Upper lobe of left lung (tissue), 6 donors: ENCODE measurements at regions not wholly inside any gene's neighbourhood (a gene's known extent, or its start where the extent isn't known, plus 50 kb on each side); places are given as distances from the start of the nearest gene placed in this dataset.

ENCODE experiments used
- ATAC-seq, 2 donors: fragments of 200-7000 bp; cut with Tn5 transposase; one replicate each; pipeline ENCODE4 v1.9.1; 2022; ENCODE audit warnings: mild to moderate bottlenecking in 2 of 2, moderate library complexity in 2 of 2; ENCODE audit not compliant: low FRiP score in 2 of 2
- DNase-seq, 2 donors: peaks; one replicate each; pipeline ENCODE4 v3.0.0-alpha.2; 2019 to 2020
- H3K27ac ChIP-seq, 4 donors: fragments of 200-600 bp; sonication (generic); one replicate each; pipeline ENCODE4 v1.5.1; 2016 to 2019
- H3K27me3 ChIP-seq, 4 donors: fragments of 200-600 bp; sonication (generic); one replicate each; pipeline ENCODE4 v1.5.1; 2017 to 2019
- H3K36me3 ChIP-seq, 4 donors: fragments of 200-600 bp; sonication (generic); one replicate each; pipeline ENCODE4 v1.5.1; 2016 to 2019
- H3K4me1 ChIP-seq, 4 donors: fragments of 200-600 bp; sonication (generic); one replicate each; pipeline ENCODE4 v1.5.1; 2018 to 2019
- H3K4me3 ChIP-seq, 4 donors: fragments of 200-600 bp; sonication (generic); one replicate each; pipeline ENCODE4 v1.5.1; 2017 to 2019; ENCODE audit warnings: mild to moderate bottlenecking in 2 of 4, moderate library complexity in 1 of 4
- H3K9me3 ChIP-seq, 4 donors: fragments of 200-600 bp; sonication (generic); one replicate each; pipeline ENCODE4 v1.5.1; 2018 to 2019
- CTCF ChIP-seq, 6 experiments: fragments of 450-650 bp in 4 of 6; fragments of 200-600 bp in 2 of 6; sonication (generic) in 2 of 6; IDR thresholded peaks; one replicate each; pipeline ENCODE4 v1.5.1; 2016 to 2019; ENCODE audit warnings: antibody characterized with exemption in 6 of 6
- EP300 ChIP-seq, 4 donors: sonication (generic); formaldehyde crosslinking; IDR thresholded peaks; one replicate each; pipeline ENCODE4 v1.5.1; 2017; ENCODE audit warnings: antibody characterized with exemption in 4 of 4, control low read depth in 2 of 4
- POLR2A ChIP-seq, 4 donors: fragments of 450-650 bp; IDR thresholded peaks; one replicate each; pipeline ENCODE4 v1.5.1; 2016 to 2017; ENCODE audit warnings: antibody characterized with exemption in 4 of 4, mild to moderate bottlenecking in 2 of 4
- POLR2AphosphoS5 ChIP-seq, 2 donors: sonication (generic); formaldehyde crosslinking; IDR thresholded peaks; one replicate each; pipeline ENCODE4 v1.5.1; 2017; ENCODE audit warnings: antibody characterized with exemption in 2 of 2
- WGBS, 2 donors: methylation state at CpG; one replicate each; pipeline ENCODE4 v1.1.5; 2017 to 2018; 5-methylcytosine and 5-hydroxymethylcytosine counted together
- donor health status: DM: no; HTN: no; CAD: no; lungs with moderate emphysema.
- donor health status: DM: no; HTN: yes; CAD: no; lungs with severe emphysema.

GRCh38 chr3:118108769-118109168 is 925.9 kb downstream of the IGSF11 start:
- Histone ChIP-seq H3K27ac (no peak overlapping the region), H3K4me3 (no peak overlapping the region), H3K4me1 (no peaks in the 10 kb centered on the region), H3K36me3 (no peaks in the 10 kb centered on the region), H3K27me3 (no peaks in the 10 kb centered on the region), H3K9me3 (no peaks in the 10 kb centered on the region)
- WGBS, 2 donors = 45 to 67% methylated on average over 2 of the region's 2 CpGs
- TF ChIP-seq EP300 (IDR thresholded peaks at IDR 0.05) = no peak
- no peak for TF ChIP-seq POLR2AphosphoS5 (IDR thresholded peaks at IDR 0.05)
- no peak for TF ChIP-seq CTCF (IDR thresholded peaks at IDR 0.05)
- no peak for TF ChIP-seq POLR2A (IDR thresholded peaks at IDR 0.05)
- ATAC-seq = no peak
- no peak for DNase-seq

GRCh38 chr3:118110211-118110610 is 924.4 kb downstream of the IGSF11 start:
- ATAC-seq (no peak), DNase-seq (no peak)
- Histone ChIP-seq H3K27ac (no peak overlapping the region), H3K4me1 (no peaks in the 10 kb centered on the region), H3K27me3 (no peaks in the 10 kb centered on the region), H3K9me3 (no peaks in the 10 kb centered on the region), H3K36me3 (no peaks in the 10 kb centered on the region), H3K4me3 (no peak overlapping the region)
- TF ChIP-seq EP300 (IDR thresholded peaks at IDR 0.05) (no peak), CTCF (IDR thresholded peaks at IDR 0.05) (no peak), POLR2AphosphoS5 (IDR thresholded peaks at IDR 0.05) (no peak), POLR2A (IDR thresholded peaks at IDR 0.05) (no peak)
- 91 to 95% methylated on average over 6 of the region's 6 CpGs for WGBS, 2 donors

GRCh38 chr3:118116991-118117390 is 917.7 kb downstream of the IGSF11 start:
- ATAC-seq (no peak), DNase-seq (no peak)
- Histone ChIP-seq H3K9me3 (no peaks in the 10 kb centered on the region), H3K27ac (no peak overlapping the region), H3K36me3 (no peaks in the 10 kb centered on the region), H3K4me3 (no peak overlapping the region), H3K27me3 (no peaks in the 10 kb centered on the region), H3K4me1 (no peaks in the 10 kb centered on the region)
- TF ChIP-seq EP300 (IDR thresholded peaks at IDR 0.05) = no peak
- TF ChIP-seq POLR2A (IDR thresholded peaks at IDR 0.05) = no peak
- no peak for TF ChIP-seq POLR2AphosphoS5 (IDR thresholded peaks at IDR 0.05)
- no peak for TF ChIP-seq CTCF (IDR thresholded peaks at IDR 0.05)
- WGBS, 2 donors = 56 to 67% methylated on average over 3 of the region's 3 CpGs

GRCh38 chr3:118126751-118127150 is 907.9 kb downstream of the IGSF11 start:
- Histone ChIP-seq H3K9me3 (no peaks in the 10 kb centered on the region), H3K27ac (no peak overlapping the region), H3K36me3 (no peaks in the 10 kb centered on the region), H3K27me3 (no peaks in the 10 kb centered on the region), H3K4me3 (no peak overlapping the region), H3K4me1 (no peaks in the 10 kb centered on the region)
- WGBS, 2 donors = 85 to 87% methylated on average over 2 of the region's 2 CpGs
- DNase-seq (no peak), ATAC-seq (no peak)
- TF ChIP-seq POLR2A (IDR thresholded peaks at IDR 0.05) (no peak), CTCF (IDR thresholded peaks at IDR 0.05) (no peak), EP300 (IDR thresholded peaks at IDR 0.05) (no peak), POLR2AphosphoS5 (IDR thresholded peaks at IDR 0.05) (no peak)

GRCh38 chr3:118127992-118128391 is 906.7 kb downstream of the IGSF11 start:
- Histone ChIP-seq H3K27ac (no peak overlapping the region), H3K27me3 (no peaks in the 10 kb centered on the region), H3K4me3 (no peak overlapping the region), H3K36me3 (no peaks in the 10 kb centered on the region), H3K9me3 (no peaks in the 10 kb centered on the region), H3K4me1 (no peaks in the 10 kb centered on the region)
- TF ChIP-seq CTCF (IDR thresholded peaks at IDR 0.05) (no peak), EP300 (IDR thresholded peaks at IDR 0.05) (no peak), POLR2A (IDR thresholded peaks at IDR 0.05) (no peak), POLR2AphosphoS5 (IDR thresholded peaks at IDR 0.05) (no peak)
- WGBS, 2 donors = 50 to 71% methylated on average over 1 of the region's 1 CpG
- ATAC-seq (no peak), DNase-seq (no peak)
